GM12891 (cell line): ENCODE measurements at regions not wholly inside any gene's neighbourhood (a gene's known extent, or its start where the extent isn't known, plus 50 kb on each side); places are given as distances from the start of the nearest gene placed in this dataset.
"Not testable (repeated sequence)": the region's sequence is repeated elsewhere in the genome, so short reads cannot be mapped to it uniquely, and the experiment has no call there.

ENCODE experiments used
- PAX5 ChIP-seq: IDR thresholded peaks from 2 replicates; pipeline ENCODE4 v1.6.1; 2011; ENCODE audit warnings: low read length, moderate library complexity, mild to moderate bottlenecking; ENCODE audit not compliant: insufficient read depth, severe bottlenecking
- POLR2A ChIP-seq: IDR thresholded peaks from 2 replicates; pipeline ENCODE4 v1.6.1; 2011; ENCODE audit warnings: low read depth, low read length, control low read depth
- POLR2AphosphoS5 ChIP-seq: IDR thresholded peaks from 2 replicates; pipeline ENCODE4 v1.6.1; 2011; ENCODE audit warnings: low read depth, low read length, control low read depth
- POU2F2 ChIP-seq: IDR thresholded peaks from 2 replicates; pipeline ENCODE4 v1.6.1; 2011; ENCODE audit warnings: low read depth, mild to moderate bottlenecking, control low read depth, low read length, moderate library complexity
- SPI1 ChIP-seq: IDR thresholded peaks from 2 replicates; pipeline ENCODE4 v1.6.1; 2011; ENCODE audit warnings: low read depth, low read length, control low read depth
- TAF1 ChIP-seq: IDR thresholded peaks from 2 replicates; pipeline ENCODE4 v1.6.1; 2011; ENCODE audit warnings: low read depth, low read length, control low read depth

GRCh38 chr7:56370208-56370872, 254.1 kb upstream of the NUPR2 start:
- TF ChIP-seq POLR2AphosphoS5, POLR2A, SPI1, TAF1, POU2F2, PAX5: not testable (repeated sequence)
